ENCODE measurements at regions not wholly inside any gene's neighbourhood (a gene's known extent, or its start where the extent isn't known, plus 50 kb on each side); places are given as distances from the start of the nearest gene placed in this dataset.
A peak's percentile ranks its signal among the peaks of the same experiment; 100 is the strongest.

DNA sequence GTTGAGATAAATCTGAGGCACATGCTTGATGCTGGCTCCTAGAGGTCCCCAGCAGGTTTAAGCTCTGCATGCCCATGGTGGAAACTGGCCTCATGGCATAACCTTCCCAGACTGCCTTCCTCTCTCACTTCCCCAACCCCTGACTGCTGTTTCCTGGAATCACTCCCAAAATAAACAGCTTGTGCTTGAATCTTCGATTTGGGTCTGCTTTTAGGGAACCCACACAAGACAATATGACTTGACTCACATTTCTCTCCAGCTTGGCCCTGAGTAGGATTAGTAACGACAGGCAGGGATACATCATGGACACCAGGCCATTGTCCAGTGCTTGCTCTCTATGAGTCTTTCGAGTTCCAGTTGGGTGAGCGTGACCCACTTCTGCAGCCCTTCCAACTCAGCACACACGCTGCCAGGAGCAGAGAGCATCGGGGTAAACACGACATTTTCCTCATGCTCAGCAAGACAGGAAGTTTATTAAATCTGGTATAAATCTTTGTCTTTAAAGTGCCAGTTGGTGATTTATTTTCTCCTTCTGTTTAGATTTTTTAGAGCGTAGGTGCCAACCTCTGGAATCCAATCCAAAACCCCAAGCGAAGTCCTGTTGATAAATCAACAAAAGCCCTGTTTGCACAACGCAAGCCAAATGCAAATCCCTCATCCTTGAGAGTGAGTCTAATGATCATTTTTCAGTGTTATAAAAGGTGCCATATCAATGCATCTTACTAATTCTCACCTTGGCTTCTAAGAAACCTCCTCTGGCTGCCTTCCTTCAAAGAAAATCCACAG lies 135.0 kb downstream of the FOXA2 start:
- POLR2A ChIA-PET = no interaction called here
- H2AFZ ChIP-seq (ENCODE audit: low read length) = no peak overlapping the region
- no peak; the same call in 2 of the 3 replicates for ATAC-seq
- in situ Hi-C loops (cut with HindIII; ENCODE audit: extremely low pct_ligation_motif_present, low pct_unique_long_range_greater_than_20kb) (no loop called here), intact Hi-C loops (cut with micrococcal nuclease; ENCODE audit: unreplicated experiment) (no loop called here)
- no peaks in the 10 kb centered on the region for H4K20me1 ChIP-seq (ENCODE audit: insufficient read depth, low read length)
- H3K27me3 ChIP-seq (ENCODE audit: control insufficient read depth in 1 of 2, insufficient read depth in 2 of 2, low read length in 2 of 2) = peaks cover 3 to 46% of the 10 kb centered on the region in 2 experiments; a peak in 3 of 5 replicates
- H3K27ac ChIP-seq (ENCODE audit: extremely low read length, insufficient read depth, low read length) = no peak overlapping the region
- no peak overlapping the region for H3K4me2 ChIP-seq (ENCODE audit: low read depth, low read length)
- BruUV-seq (replicated peaks) = no TSS peak
- no peak for FAIRE-seq
- H3K36me3 ChIP-seq (replicated peaks in 1 of 2; ENCODE audit: control insufficient read depth in 1 of 2, insufficient read depth in 2 of 2, low read length in 2 of 2) = no peaks in the 10 kb centered on the region
- no peak overlapping the region for H3K9ac ChIP-seq (ENCODE audit: insufficient read depth, low read depth, low read length)
- TF ChIP-seq ZNF616 (CRISPR knock-in tag; IDR thresholded peaks at IDR 0.05; ENCODE audit: low read depth) (no peak), ZNF44 (CRISPR knock-in tag; IDR thresholded peaks at IDR 0.05) (no peak), KLF15 (CRISPR knock-in tag; IDR thresholded peaks at IDR 0.05; ENCODE audit: borderline replicate concordance) (no peak), JUND (CRISPR knock-in tag; IDR thresholded peaks at IDR 0.05) (no peak), HNRNPK (IDR thresholded peaks at IDR 0.05; ENCODE audit: low read depth, low read length, poor library complexity, severe bottlenecking) (no peak), ZNF746 (CRISPR knock-in tag; IDR thresholded peaks at IDR 0.05) (no peak), ZNF530 (CRISPR knock-in tag; IDR thresholded peaks at IDR 0.05; ENCODE audit: low read depth) (no peak), ZFX (CRISPR knock-in tag; IDR thresholded peaks at IDR 0.05; ENCODE audit: low read depth) (no peak), MAZ (IDR thresholded peaks at IDR 0.05; ENCODE audit: borderline replicate concordance, low read depth, low read length) (no peak), MAZ (CRISPR knock-in tag; IDR thresholded peaks at IDR 0.05; ENCODE audit: low read depth) (0 out of 2 replicates have a peak, but pooled peaks have one; percentile 45), FOXA1 (IDR thresholded peaks at IDR 0.05) (no peak), FOXA1 (CRISPR knock-in tag; IDR thresholded peaks at IDR 0.05) (no peak), REPIN1 (CRISPR knock-in tag; IDR thresholded peaks at IDR 0.05; ENCODE audit: borderline replicate concordance, low read depth) (no peak), U2AF2 (IDR thresholded peaks at IDR 0.05; ENCODE audit: low read depth, low read length) (no peak), DPF2 (CRISPR knock-in tag; IDR thresholded peaks at IDR 0.05; ENCODE audit: borderline replicate concordance, low read depth) (no peak)
- TF ChIP-seq, protein P1, sequence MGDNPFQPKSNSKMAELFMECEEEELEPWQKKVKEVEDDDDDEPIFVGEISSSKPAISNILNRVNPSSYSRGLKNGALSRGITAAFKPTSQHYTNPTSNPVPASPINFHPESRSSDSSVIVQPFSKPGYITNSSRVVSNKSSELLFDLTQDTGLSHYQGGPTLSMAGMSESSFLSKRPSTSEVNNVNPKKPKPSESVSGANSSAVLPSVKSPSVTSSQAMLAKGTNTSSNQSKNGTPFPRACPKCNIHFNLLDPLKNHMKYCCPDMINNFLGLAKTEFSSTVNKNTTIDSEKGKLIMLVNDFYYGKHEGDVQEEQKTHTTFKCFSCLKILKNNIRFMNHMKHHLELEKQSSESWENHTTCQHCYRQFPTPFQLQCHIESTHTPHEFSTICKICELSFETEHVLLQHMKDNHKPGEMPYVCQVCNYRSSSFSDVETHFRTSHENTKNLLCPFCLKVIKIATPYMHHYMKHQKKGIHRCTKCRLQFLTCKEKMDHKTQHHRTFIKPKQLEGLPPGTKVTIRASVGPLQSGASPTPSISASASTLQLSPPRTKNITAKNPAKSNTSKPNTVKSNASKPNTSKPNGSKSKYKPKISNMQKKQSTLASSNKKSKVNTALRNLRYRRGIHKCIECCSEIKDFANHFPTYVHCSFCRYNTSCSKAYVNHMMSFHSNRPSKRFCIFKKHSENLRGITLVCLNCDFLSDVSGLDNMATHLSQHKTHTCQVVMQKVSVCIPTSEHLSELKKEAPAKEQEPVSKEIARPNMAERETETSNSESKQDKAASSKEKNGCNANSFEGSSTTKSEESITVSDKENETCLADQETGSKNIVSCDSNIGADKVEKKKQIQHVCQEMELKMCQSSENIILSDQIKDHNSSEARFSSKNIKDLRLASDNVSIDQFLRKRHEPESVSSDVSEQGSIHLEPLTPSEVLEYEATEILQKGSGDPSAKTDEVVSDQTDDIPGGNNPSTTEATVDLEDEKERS (CRISPR knock-in tag; IDR thresholded peaks at IDR 0.05) = peak; percentile 45; the same call in 1 of the 2 replicates
- TF ChIP-seq, protein P2, sequence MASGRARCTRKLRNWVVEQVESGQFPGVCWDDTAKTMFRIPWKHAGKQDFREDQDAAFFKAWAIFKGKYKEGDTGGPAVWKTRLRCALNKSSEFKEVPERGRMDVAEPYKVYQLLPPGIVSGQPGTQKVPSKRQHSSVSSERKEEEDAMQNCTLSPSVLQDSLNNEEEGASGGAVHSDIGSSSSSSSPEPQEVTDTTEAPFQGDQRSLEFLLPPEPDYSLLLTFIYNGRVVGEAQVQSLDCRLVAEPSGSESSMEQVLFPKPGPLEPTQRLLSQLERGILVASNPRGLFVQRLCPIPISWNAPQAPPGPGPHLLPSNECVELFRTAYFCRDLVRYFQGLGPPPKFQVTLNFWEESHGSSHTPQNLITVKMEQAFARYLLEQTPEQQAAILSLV (CRISPR knock-in tag; IDR thresholded peaks at IDR 0.05; ENCODE audit: borderline replicate concordance) = no peak
- TF ChIP-seq, protein P3, sequence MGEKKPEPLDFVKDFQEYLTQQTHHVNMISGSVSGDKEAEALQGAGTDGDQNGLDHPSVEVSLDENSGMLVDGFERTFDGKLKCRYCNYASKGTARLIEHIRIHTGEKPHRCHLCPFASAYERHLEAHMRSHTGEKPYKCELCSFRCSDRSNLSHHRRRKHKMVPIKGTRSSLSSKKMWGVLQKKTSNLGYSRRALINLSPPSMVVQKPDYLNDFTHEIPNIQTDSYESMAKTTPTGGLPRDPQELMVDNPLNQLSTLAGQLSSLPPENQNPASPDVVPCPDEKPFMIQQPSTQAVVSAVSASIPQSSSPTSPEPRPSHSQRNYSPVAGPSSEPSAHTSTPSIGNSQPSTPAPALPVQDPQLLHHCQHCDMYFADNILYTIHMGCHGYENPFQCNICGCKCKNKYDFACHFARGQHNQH (CRISPR knock-in tag; IDR thresholded peaks at IDR 0.05) = no peak
- peaks cover 18% of the 10 kb centered on the region for H3K4me1 ChIP-seq (ENCODE audit: insufficient read depth, low read length)
- no peak overlapping the region for H3K4me3 ChIP-seq (replicated peaks in 1 of 3; ENCODE audit: insufficient read depth in 1 of 3, low read depth in 2 of 3, low read length in 3 of 3)
- DNase-seq (ENCODE audit: low spot score) = no peak
- WGBS (ENCODE audit: low lambda C conversion rate) = 42% methylated on average over 10 of the region's 10 CpGs
- CTCF ChIA-PET (ENCODE audit: low intra/inter-chr PET ratio, low total read pairs) = interaction anchor here (1.8 kb wide), 1 partner anchor 138 kb away, joined by 5 read pairs; no protein-coding TSS in a partner anchor
- H3K79me2 ChIP-seq (ENCODE audit: insufficient read depth, low read length) = no peaks in the 10 kb centered on the region
- H3K9me3 ChIP-seq (ENCODE audit: low read length) = no peaks in the 10 kb centered on the region

Measured in HepG2 (cell line).